Left colon (tissue), 2 donors: ENCODE measurements at regions not wholly inside any gene's neighbourhood (a gene's known extent, or its start where the extent isn't known, plus 50 kb on each side); places are given as distances from the start of the nearest gene placed in this dataset.

ENCODE experiments used
- ATAC-seq: fragments of 200-7000 bp; cut with Tn5 transposase; one replicate; pipeline ENCODE4 v1.9.1; 2020; ENCODE audit warnings: mild to moderate bottlenecking, moderate library complexity
- DNase-seq, 2 donors: peaks; one replicate each; pipeline ENCODE4 v3.0.0-alpha.2; 2020
- intact Hi-C, 2 donors: fragments of 100-400 bp; cut with DNase I in 1 of 2; cut with micrococcal nuclease in 1 of 2; formaldehyde crosslinking; loops; one replicate each; pipeline versions ENCODE4 v1.11.2 to v1.14.0; 2022; cut with DNase I, micrococcal nuclease
- donor health status: DM: no; HTN: no; CAD: no.
- donor health status: DM: yes; HTN: yes; CAD: no.

GRCh38 chr3:166488977-166489672 lies 651.9 kb upstream of the BCHE start:
- ATAC-seq (no peak), DNase-seq (no peak)
- intact Hi-C loops: no loop called here

GRCh38 chr3:166484470-166484869 lies 647.2 kb upstream of the BCHE start:
- intact Hi-C loops: no loop called here
- DNase-seq (no peak), ATAC-seq (no peak)

GRCh38 chr3:166481340-166481739 lies 644.1 kb upstream of the BCHE start:
- intact Hi-C loops: no loop called here
- no peak for DNase-seq
- ATAC-seq: no peak

- ATAC-seq: no peak
- DNase-seq: no peak
- intact Hi-C loops: no loop called here
Observed at GRCh38 chr3:166478356-166478755, 641.1 kb upstream of the BCHE start.

- intact Hi-C loops: no loop called here
- DNase-seq: no peak
- no peak for ATAC-seq
Observed at GRCh38 chr3:166473501-166473900, 636.3 kb upstream of the BCHE start.

- ATAC-seq (no peak), DNase-seq (no peak)
- intact Hi-C loops: no loop called here
Observed at GRCh38 chr3:166472015-166472414, 634.8 kb upstream of the BCHE start.

DNA sequence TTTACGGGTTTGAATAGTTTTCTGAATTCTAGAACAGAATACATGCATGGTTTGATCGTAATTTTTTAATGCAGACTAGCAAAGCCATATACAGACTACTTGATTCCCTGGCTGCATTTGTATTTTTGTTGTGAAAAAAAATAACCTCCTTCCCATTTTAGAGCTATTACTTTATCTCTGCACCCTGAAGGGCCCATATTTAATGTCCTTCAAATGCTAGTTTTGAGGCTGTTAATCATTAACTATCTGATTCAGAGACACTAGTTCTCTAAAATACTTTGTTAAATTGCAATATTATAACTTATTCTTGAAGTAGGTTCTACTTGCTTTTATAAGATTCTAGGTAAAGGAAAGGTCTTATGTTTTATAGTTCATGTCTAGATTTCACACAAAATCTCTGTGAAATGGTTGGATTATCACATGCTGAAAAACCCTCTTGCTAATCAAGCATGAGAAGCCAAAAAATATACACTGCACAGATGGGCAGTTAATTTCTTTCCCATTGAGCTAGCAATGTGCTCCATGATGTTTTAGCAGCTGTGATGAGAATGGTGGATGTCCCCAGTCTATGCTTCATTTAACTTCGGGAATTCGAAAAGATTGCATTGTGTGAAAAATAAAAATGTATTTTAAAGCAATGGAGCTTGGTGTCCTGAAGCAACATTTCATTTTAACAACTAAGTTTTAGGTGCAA lies 634.0 kb upstream of the BCHE start:
- intact Hi-C loops: no loop called here
- ATAC-seq (no peak), DNase-seq (no peak)

- ATAC-seq: no peak
- intact Hi-C loops: no loop called here
Observed at GRCh38 chr3:166462891-166463470, 625.8 kb upstream of the BCHE start.

GRCh38 chr3:166461626-166462025 lies 624.4 kb upstream of the BCHE start:
- intact Hi-C loops: no loop called here
- ATAC-seq (no peak), DNase-seq (no peak)

More at GRCh38 chr3:166462891-166463470, 625.8 kb upstream of the BCHE start:
- no peak for DNase-seq

DNA sequence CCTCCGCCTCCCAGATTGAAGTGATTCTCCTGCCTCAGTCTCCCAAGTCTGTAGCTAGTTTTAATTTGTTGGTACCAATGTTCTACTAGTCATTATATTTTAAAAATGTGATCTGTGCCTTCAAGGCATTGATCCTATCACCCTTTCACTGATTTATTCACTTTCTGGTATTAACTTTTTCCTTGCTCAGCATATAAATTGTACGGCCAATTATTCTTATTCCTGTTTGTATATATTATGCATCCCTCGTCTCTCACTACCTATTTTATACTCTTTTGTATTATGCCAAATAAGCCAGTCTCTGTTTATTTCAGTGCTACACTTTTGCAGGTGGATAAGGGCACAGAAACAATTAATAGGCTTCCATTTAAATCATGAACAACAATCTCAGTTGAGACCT lies 620.2 kb upstream of the BCHE start:
- intact Hi-C loops: no loop called here
- ATAC-seq: no peak
- DNase-seq: no peak

DNA sequence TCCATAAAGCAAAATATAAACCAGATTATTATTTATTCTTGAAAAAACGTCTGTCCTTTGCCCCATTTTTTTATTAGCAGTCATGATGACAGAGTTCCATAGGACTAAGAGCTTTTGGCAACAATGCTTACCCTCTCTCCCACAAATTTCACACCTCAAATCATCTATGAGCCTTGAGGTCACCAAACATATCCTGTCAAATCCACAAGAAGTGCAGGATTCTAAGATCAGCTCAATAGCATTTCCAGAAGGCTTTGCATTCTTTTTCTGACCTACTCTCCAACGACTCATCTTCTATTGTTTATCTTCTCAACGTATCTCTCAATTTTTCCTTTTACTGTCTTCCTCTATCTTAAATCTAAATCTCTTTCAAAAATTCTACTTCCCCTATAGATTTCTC lies 619.1 kb upstream of the BCHE start:
- DNase-seq (no peak), ATAC-seq (no peak)
- intact Hi-C loops: no loop called here

GRCh38 chr3:166455744-166456143 lies 618.5 kb upstream of the BCHE start:
- ATAC-seq (no peak), DNase-seq (no peak)
- intact Hi-C loops: no loop called here

- DNase-seq (no peak), ATAC-seq (no peak)
- intact Hi-C loops: no loop called here
Observed at GRCh38 chr3:166453478-166453877, 616.3 kb upstream of the BCHE start.

DNA sequence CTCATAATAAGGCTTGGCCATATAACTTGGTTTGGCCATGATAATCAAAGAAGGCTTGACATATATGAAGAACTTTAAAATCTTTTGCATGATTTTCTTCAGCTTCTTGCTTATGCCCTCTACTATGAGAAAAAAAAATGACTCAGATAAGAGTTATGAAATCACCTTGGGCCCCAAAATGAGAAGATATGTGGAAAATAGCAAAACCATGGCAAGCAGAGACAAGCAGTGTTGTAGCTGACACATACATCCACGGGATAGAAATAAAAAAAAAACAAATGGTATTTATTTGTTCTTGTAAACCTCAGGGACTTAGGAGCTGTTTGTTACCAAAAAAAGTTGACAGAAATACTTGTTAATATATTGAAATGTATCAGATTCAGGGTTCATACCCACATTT lies 614.8 kb upstream of the BCHE start:
- ATAC-seq (no peak), DNase-seq (no peak)
- intact Hi-C loops: no loop called here

DNA sequence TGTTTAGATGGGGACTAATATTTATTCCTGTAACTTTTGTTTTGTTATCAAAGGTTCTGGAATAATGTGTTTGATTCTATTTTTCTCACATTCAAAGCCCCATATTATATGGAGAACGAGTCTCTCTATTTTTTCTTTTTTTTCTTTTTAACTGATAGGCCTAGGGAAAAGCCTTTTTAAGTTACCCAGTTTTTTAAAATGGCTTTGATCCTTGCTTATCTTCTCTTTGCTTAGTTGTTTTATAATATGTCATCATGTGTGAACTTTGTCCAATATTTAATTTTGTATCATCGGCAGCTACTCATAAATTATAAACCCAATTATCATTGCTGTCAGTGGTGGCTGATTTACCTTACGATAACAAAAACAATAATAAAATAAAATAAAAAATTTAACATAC lies 610.3 kb upstream of the BCHE start:
- ATAC-seq (peak; percentile 65), DNase-seq (no peak)
- intact Hi-C loops: no loop called here

DNA sequence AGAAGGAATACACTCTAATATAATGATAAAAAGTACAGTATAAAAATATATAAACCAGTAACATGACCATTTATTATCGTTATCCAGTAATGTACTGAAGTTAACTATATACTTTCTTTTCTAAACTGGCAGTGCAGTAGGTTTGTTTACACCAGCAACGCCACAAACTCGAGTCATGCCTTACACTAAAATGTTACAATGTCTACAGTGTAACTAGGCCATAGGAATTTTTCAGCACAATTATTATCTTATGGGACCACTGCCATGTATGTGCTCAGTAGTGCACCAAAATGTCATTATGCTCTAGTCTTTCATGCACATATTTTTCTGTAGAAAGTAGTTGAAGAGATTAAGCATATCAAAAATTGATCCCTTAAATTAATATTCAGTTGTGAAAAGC lies 609.8 kb upstream of the BCHE start:
- ATAC-seq (no peak), DNase-seq (no peak)

GRCh38 chr3:166446291-166446690 lies 609.1 kb upstream of the BCHE start:
- ATAC-seq (no peak), DNase-seq (no peak)
- intact Hi-C loops: no loop called here

More for the DNA sequence above, 609.8 kb upstream of the BCHE start:
- intact Hi-C loops: no loop called here

- DNase-seq: no peak
- intact Hi-C loops: no loop called here
- ATAC-seq: no peak
Observed at GRCh38 chr3:166445865-166446264, 608.6 kb upstream of the BCHE start.

GRCh38 chr3:166444756-166445155 lies 607.5 kb upstream of the BCHE start:
- intact Hi-C loops: no loop called here
- peak; percentile 65 for ATAC-seq
- DNase-seq: peak; percentile 7 to 24

DNA sequence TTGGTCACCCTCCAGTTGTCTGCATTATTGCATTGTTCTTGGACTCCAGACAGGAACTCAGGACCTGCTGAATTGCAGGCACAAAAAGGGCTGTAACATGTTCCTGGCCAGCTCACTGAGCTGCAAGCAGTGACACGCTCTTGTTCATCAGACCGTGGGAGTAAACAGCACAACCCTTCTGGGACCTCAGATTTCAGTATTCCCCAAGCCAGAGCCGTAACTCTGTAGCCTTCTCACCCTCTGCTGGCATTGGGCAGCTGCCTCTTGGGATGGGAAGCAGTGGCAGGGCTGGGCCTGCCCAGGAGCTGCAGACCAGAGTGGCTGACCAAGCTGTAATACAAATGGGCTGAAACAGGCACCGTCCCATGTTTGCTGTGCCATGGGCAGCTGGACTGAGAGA lies 607.1 kb upstream of the BCHE start:
- no peak for ATAC-seq
- DNase-seq: no peak
- intact Hi-C loops: no loop called here
